ENCODE measurements at regions not wholly inside any gene's neighbourhood (a gene's known extent, or its start where the extent isn't known, plus 50 kb on each side); places are given as distances from the start of the nearest gene placed in this dataset.

DNA sequence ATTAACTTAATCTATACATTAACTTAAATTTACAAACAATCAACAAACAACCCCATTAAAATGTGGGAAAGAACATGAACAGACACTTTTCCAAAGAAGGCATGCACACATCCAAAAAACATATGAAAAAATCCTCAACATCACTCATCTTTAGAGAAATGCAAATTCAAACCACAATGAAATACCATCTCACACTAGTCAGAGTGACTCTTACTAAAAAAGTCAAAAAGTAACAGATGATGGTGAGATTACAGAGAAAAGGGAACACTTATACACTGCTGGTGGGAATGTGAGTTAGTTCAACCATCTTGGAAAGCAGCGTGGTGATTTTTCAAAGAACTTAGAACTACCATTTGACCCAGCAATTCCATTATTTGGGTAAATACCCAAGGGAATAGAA is 759.2 kb upstream of the SLITRK1 start:
- TF ChIP-seq, protein P1, sequence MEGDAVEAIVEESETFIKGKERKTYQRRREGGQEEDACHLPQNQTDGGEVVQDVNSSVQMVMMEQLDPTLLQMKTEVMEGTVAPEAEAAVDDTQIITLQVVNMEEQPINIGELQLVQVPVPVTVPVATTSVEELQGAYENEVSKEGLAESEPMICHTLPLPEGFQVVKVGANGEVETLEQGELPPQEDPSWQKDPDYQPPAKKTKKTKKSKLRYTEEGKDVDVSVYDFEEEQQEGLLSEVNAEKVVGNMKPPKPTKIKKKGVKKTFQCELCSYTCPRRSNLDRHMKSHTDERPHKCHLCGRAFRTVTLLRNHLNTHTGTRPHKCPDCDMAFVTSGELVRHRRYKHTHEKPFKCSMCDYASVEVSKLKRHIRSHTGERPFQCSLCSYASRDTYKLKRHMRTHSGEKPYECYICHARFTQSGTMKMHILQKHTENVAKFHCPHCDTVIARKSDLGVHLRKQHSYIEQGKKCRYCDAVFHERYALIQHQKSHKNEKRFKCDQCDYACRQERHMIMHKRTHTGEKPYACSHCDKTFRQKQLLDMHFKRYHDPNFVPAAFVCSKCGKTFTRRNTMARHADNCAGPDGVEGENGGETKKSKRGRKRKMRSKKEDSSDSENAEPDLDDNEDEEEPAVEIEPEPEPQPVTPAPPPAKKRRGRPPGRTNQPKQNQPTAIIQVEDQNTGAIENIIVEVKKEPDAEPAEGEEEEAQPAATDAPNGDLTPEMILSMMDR (IDR thresholded peaks at IDR 0.05): no peak
- TF ChIP-seq POLR2A (IDR thresholded peaks at IDR 0.05): no peak
